ENCODE measurements at regions not wholly inside any gene's neighbourhood (a gene's known extent, or its start where the extent isn't known, plus 50 kb on each side); places are given as distances from the start of the nearest gene placed in this dataset.

DNA sequence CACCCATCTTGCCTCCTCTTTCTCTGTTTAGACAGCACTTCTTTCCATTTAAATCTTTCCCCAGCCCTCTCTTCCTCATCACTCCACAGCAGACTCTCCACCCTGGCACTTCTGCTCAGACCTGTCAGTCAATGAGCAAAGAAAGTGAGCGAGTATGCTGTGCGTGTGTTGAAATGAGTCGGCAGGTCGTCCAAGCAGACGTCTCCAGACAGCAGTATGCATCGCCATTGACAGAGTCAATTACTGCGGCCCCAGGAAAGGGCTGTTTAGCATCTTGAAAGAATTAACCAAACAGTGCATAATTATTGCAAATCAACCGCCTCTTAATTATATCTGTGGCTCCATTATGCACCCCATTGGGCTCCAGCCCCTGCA, 54.8 kb upstream of the KCNG1 start:
- Histone ChIP-seq H3K27me3 (ENCODE audit: control insufficient read depth, insufficient read depth, low read length) (peaks cover 5% of the 10 kb centered on the region), H3K36me3 (ENCODE audit: control insufficient read depth, insufficient read depth, low read length) (no peaks in the 10 kb centered on the region), H3K4me1 (ENCODE audit: control insufficient read depth, insufficient read depth, low read length) (no peaks in the 10 kb centered on the region), H3K9me3 (ENCODE audit: control insufficient read depth, low read depth, low read length) (no peaks in the 10 kb centered on the region), H3K4me3 (ENCODE audit: low read length) (no peak overlapping the region), H3K27ac (ENCODE audit: low read length) (no peak overlapping the region)
- WGBS (ENCODE audit: insufficient coverage, low lambda C conversion rate), result 40% methylated on average over 1 of the region's 8 CpGs
- no peak for DNase-seq

DNA sequence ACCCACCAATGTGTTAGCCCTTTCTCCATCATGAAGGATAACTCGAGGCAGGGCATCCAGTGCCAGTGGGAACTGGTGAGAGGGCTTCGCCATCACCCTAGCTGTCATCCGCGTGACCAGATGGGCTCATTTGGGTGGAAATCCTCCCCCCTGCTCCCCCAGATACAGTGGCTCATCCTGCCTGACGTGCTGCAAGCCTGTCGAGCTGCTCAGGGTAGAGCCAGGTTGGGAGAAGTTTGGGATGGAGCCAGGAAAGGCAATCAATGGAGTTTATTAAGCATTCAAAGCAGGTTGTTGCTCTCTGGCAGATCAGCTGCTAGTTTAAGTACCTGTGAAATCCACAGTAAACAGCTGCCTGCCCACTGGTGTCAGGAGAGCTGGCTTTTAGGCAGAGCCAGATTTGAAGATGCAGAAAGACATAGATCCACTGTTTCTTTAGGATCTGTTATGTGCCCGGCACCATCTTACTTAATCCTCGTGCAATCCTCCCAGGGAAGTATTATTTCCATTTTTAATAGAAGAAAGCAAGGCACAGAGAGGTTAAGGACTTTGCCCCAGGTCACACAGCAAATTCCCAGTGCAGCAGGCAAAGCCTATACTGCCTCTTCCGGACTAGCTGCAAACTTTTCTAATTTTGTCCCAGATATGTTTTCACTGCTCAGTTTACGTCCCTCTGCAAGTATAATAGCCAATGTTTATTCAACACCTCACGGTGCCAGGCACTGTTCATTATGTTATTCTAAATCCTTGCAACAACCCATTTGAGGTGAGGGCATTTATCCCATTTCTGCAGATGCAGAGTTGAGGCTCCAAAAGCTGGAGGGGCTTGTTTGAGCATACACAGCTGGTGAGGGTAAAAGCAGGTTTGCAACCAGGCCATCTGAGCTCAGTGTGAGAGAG, 54.1 kb upstream of the KCNG1 start:
- Histone ChIP-seq H3K9me3 (ENCODE audit: control insufficient read depth, low read depth, low read length) (no peaks in the 10 kb centered on the region), H3K27ac (ENCODE audit: low read length) (no peak overlapping the region), H3K36me3 (ENCODE audit: control insufficient read depth, insufficient read depth, low read length) (no peaks in the 10 kb centered on the region), H3K4me1 (ENCODE audit: control insufficient read depth, insufficient read depth, low read length) (no peaks in the 10 kb centered on the region), H3K27me3 (ENCODE audit: control insufficient read depth, insufficient read depth, low read length) (peaks cover 5% of the 10 kb centered on the region), H3K4me3 (ENCODE audit: low read length) (no peak overlapping the region)
- WGBS (ENCODE audit: insufficient coverage, low lambda C conversion rate), result 83% methylated on average over 2 of the region's 11 CpGs
- no peak for DNase-seq

DNA sequence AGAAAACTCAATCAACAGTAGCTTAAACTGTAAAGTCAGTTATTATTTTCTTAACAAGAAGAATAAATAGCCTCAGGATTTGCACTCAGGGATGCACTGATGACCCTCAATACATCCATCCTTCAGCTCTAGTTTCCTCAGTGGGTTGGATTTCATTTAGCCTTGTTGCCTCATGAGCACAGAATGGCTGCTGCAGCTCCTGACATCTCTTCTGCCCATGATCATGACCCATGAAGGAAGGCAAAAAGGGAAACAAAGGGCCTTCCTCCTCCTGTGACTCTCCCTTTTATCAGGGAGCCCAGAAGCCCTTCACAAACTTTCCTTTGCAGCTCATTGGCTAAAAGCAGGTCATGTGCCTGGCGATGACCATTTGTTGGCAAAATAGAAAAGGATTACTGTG, 51.2 kb upstream of the KCNG1 start:
- Histone ChIP-seq H3K9me3 (ENCODE audit: control insufficient read depth, low read depth, low read length) (no peaks in the 10 kb centered on the region), H3K27me3 (ENCODE audit: control insufficient read depth, insufficient read depth, low read length) (peaks cover 5% of the 10 kb centered on the region), H3K4me3 (ENCODE audit: low read length) (no peak overlapping the region), H3K36me3 (ENCODE audit: control insufficient read depth, insufficient read depth, low read length) (no peaks in the 10 kb centered on the region), H3K27ac (ENCODE audit: low read length) (no peak overlapping the region), H3K4me1 (ENCODE audit: control insufficient read depth, insufficient read depth, low read length) (no peaks in the 10 kb centered on the region)
- WGBS (ENCODE audit: insufficient coverage, low lambda C conversion rate), result no CpG with 5 or more reads among the region's 1 CpG
- no peak for DNase-seq
